H1 (cell line): ENCODE measurements at regions not wholly inside any gene's neighbourhood (a gene's known extent, or its start where the extent isn't known, plus 50 kb on each side); places are given as distances from the start of the nearest gene placed in this dataset.

Source experiments
- CHD2 ChIP-seq: IDR thresholded peaks from 2 replicates; pipeline ENCODE4 v1.6.1; 2012; ENCODE audit warnings: low read length, improper control_type of control experiment
- GABPA ChIP-seq: IDR thresholded peaks from 2 replicates; pipeline ENCODE4 v1.6.1; 2011; ENCODE audit warnings: mild to moderate bottlenecking, low read length, moderate library complexity, borderline replicate concordance; ENCODE audit not compliant: insufficient read depth
- JUN ChIP-seq: IDR thresholded peaks from 2 replicates; pipeline ENCODE4 v1.6.1; 2011; ENCODE audit warnings: low read depth, mild to moderate bottlenecking, improper control_type of control experiment, low read length
- PHF8 ChIP-seq: fragments of 200-600 bp; sonication (generic); conservative IDR thresholded peaks from 2 replicates; pipeline ENCODE4 v1.7.1; 2012; ENCODE audit warnings: low read depth, mild to moderate bottlenecking, inconsistent platforms, low read length, moderate library complexity
- TAF7 ChIP-seq: optimal IDR thresholded peaks from 2 replicates; pipeline ENCODE3; 2011; ENCODE audit warnings: low read depth, mild to moderate bottlenecking, inconsistent platforms, low read length, moderate library complexity, borderline replicate concordance
- TF ChIP-seq, protein P1 (sequence below), 3 experiments: IDR thresholded peaks; 1 replicate in 2 of 3; 2 replicates in 1 of 3; pipeline versions ENCODE4 v1.5.1 to v1.6.1; 2011; ENCODE audit warnings: low read length in 3 of 3, mild to moderate bottlenecking in 3 of 3, inconsistent platforms in 2 of 3, low read depth in 1 of 3, moderate library complexity in 1 of 3; ENCODE audit not compliant: insufficient read depth in 1 of 3; ENCODE audit errors: control extremely low read depth in 1 of 3

DNA sequence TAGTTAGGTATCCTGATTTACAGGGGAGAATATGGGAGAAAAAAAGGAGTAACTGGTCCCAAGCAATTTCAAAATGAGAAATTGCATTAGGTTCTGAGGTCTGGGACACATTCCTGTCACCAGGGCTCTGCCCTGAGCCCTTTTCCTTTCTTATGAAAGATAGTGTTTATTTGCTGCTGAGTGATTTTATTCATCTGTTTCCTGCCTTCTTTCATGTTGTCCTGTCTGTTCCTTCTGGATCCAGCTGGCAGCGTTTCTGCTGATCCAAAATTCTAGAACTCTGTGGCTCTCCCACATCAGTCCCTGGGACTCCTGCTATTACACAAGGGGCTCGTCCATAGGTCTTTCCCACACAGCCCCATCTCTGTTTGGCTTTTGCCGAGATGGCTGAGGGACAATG, 519.1 kb upstream of the SALL3 start (continued):
- TF ChIP-seq, protein P1, sequence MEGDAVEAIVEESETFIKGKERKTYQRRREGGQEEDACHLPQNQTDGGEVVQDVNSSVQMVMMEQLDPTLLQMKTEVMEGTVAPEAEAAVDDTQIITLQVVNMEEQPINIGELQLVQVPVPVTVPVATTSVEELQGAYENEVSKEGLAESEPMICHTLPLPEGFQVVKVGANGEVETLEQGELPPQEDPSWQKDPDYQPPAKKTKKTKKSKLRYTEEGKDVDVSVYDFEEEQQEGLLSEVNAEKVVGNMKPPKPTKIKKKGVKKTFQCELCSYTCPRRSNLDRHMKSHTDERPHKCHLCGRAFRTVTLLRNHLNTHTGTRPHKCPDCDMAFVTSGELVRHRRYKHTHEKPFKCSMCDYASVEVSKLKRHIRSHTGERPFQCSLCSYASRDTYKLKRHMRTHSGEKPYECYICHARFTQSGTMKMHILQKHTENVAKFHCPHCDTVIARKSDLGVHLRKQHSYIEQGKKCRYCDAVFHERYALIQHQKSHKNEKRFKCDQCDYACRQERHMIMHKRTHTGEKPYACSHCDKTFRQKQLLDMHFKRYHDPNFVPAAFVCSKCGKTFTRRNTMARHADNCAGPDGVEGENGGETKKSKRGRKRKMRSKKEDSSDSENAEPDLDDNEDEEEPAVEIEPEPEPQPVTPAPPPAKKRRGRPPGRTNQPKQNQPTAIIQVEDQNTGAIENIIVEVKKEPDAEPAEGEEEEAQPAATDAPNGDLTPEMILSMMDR (IDR thresholded peaks at IDR 0.05; ENCODE audit: control extremely low read depth in 1 of 3, insufficient read depth in 1 of 3, low read depth in 1 of 3, low read length in 3 of 3): no peak
- TF ChIP-seq CHD2 (no peak), TAF7 (no peak), JUN (no peak), PHF8 (no peak), GABPA (no peak)
- TF ChIP-seq, all 59 proteins: peak for 0
